ENCODE measurements at regions not wholly inside any gene's neighbourhood (a gene's known extent, or its start where the extent isn't known, plus 50 kb on each side); places are given as distances from the start of the nearest gene placed in this dataset.

DNA sequence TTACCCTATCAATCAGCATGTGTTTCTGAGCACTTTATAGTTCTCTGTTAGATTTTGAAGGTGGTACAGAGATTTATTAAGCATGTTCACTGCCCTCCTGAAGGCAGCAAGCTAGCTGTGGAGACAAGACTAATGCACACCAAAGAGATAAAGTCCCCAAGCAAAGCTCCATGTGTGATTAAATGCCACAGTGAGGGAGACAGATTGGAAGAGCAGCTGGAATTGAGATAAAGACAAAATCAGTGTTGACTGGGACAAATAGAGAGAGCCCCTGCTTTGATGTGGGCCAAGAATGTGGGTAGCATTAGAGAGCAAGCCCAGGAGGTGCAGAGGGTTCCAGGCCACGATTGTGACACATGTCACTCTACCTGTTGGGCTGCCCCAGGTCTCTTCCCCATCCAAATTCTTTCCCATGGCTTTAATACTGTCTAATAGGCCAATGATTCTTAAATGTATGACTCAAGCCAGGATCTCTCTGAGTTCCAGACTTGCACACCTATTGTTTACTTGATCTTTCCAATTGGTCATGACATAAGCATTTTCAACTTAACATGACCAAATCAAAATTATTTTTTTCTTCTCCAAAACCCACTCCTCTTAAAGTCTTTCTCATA, 60.1 kb upstream of the ZC3H12C start:
- no peak for TF ChIP-seq POLR2A (IDR thresholded peaks at IDR 0.05)
- no peak for TF ChIP-seq POLR2AphosphoS5 (IDR thresholded peaks at IDR 0.05)
- TF ChIP-seq, protein P1, sequence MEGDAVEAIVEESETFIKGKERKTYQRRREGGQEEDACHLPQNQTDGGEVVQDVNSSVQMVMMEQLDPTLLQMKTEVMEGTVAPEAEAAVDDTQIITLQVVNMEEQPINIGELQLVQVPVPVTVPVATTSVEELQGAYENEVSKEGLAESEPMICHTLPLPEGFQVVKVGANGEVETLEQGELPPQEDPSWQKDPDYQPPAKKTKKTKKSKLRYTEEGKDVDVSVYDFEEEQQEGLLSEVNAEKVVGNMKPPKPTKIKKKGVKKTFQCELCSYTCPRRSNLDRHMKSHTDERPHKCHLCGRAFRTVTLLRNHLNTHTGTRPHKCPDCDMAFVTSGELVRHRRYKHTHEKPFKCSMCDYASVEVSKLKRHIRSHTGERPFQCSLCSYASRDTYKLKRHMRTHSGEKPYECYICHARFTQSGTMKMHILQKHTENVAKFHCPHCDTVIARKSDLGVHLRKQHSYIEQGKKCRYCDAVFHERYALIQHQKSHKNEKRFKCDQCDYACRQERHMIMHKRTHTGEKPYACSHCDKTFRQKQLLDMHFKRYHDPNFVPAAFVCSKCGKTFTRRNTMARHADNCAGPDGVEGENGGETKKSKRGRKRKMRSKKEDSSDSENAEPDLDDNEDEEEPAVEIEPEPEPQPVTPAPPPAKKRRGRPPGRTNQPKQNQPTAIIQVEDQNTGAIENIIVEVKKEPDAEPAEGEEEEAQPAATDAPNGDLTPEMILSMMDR (IDR thresholded peaks at IDR 0.05): no peak
- no peak for TF ChIP-seq EP300 (IDR thresholded peaks at IDR 0.05)
- Histone ChIP-seq H3K27me3 (no peaks in the 10 kb centered on the region), H3K27ac (no peak overlapping the region), H3K4me1 (no peaks in the 10 kb centered on the region), H3K36me3 (no peaks in the 10 kb centered on the region), H3K9me3 (no peaks in the 10 kb centered on the region), H3K4me3 (no peak overlapping the region)
- WGBS, 2 donors: 69 to 81% methylated on average over 1 of the region's 1 CpG
- DNase-seq: no peak
- intact Hi-C loops (cut with DNase I): no loop called here

DNA sequence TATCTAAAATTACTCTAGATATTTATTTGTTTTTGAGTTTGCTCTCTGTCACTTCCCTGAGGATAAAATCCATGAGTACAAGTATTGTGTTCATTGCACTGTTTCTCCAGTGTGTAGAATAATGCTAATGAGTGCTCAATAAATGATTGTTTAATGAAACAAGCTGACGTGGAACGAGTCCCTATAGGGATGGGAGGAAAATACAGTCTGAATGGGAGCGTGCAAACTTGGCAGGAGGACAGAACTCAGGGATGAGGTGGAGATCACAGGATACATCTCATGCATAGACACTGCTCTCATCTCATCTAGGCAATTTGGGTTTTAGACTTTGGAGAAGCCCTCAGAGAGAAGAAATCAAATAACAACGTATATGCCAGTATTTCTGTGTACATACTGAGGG, 58.4 kb upstream of the ZC3H12C start:
- H3K4me3 ChIP-seq: no peak overlapping the region
- DNase-seq: no peak
- no peaks in the 10 kb centered on the region for H3K27me3 ChIP-seq
- no peaks in the 10 kb centered on the region for H3K4me1 ChIP-seq
- no peaks in the 10 kb centered on the region for H3K9me3 ChIP-seq
- TF ChIP-seq EP300 (IDR thresholded peaks at IDR 0.05) (no peak), POLR2AphosphoS5 (IDR thresholded peaks at IDR 0.05) (no peak), POLR2A (IDR thresholded peaks at IDR 0.05) (no peak)
- TF ChIP-seq, protein P1 (IDR thresholded peaks at IDR 0.05): no peak
- H3K36me3 ChIP-seq: no peaks in the 10 kb centered on the region
- H3K27ac ChIP-seq: no peak overlapping the region
- intact Hi-C loops (cut with DNase I): no loop called here
- WGBS, 2 donors: 77 to 82% methylated on average over 4 of the region's 4 CpGs

- TF ChIP-seq EP300 (IDR thresholded peaks at IDR 0.05) (no peak), POLR2AphosphoS5 (IDR thresholded peaks at IDR 0.05) (no peak), POLR2A (IDR thresholded peaks at IDR 0.05) (no peak)
- TF ChIP-seq, protein P1 (IDR thresholded peaks at IDR 0.05): no peak
- Histone ChIP-seq H3K27ac (no peak overlapping the region), H3K36me3 (no peaks in the 10 kb centered on the region), H3K4me3 (no peak overlapping the region), H3K9me3 (no peaks in the 10 kb centered on the region), H3K27me3 (no peaks in the 10 kb centered on the region), H3K4me1 (no peaks in the 10 kb centered on the region)
- WGBS, 2 donors: 50 to 74% methylated on average over 2 of the region's 2 CpGs
- DNase-seq: no peak
- intact Hi-C loops (cut with DNase I): no loop called here
Observed at GRCh38 chr11:110035357-110035756, 57.8 kb upstream of the ZC3H12C start.

DNA sequence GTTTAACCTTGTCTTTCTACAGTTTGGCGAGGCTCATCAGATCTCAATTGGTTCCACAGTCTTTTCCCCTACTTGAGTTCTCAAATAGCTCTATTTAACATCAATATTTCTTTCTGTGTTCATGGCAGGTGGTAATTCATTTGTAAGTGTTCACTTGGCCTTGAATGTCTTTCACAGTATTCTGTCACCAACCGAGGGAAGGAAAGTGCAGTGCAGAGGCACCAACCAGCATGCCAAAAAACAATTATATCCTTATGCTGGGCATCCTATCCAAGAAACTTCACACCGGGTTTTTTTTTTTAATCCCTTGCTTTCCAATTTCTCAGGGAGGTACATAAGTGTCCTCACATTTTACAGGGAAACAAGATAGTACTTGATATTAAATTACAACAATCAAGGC, 55.0 kb upstream of the ZC3H12C start:
- Histone ChIP-seq H3K36me3 (no peaks in the 10 kb centered on the region), H3K27me3 (no peaks in the 10 kb centered on the region), H3K4me3 (no peak overlapping the region), H3K4me1 (no peaks in the 10 kb centered on the region), H3K27ac (no peak overlapping the region), H3K9me3 (no peaks in the 10 kb centered on the region)
- 89 to 91% methylated on average over 3 of the region's 3 CpGs for WGBS, 2 donors
- intact Hi-C loops (cut with DNase I): no loop called here
- no peak for DNase-seq
- TF ChIP-seq POLR2AphosphoS5 (IDR thresholded peaks at IDR 0.05): no peak
- TF ChIP-seq POLR2A (IDR thresholded peaks at IDR 0.05): no peak
- TF ChIP-seq, protein P1 (IDR thresholded peaks at IDR 0.05): no peak
- TF ChIP-seq EP300 (IDR thresholded peaks at IDR 0.05): no peak
